IPS-18a (cell line): ENCODE measurements at regions not wholly inside any gene's neighbourhood (a gene's known extent, or its start where the extent isn't known, plus 50 kb on each side); places are given as distances from the start of the nearest gene placed in this dataset.

ENCODE experiments used
- H3K27ac ChIP-seq: one replicate; pipeline ENCODE4 v1.5.1; 2013; ENCODE audit warnings: low read length
- H3K27me3 ChIP-seq: one replicate; pipeline ENCODE4 v1.6.1; 2013; ENCODE audit warnings: mild to moderate bottlenecking, low read length; ENCODE audit not compliant: control insufficient read depth, insufficient read depth
- H3K36me3 ChIP-seq: one replicate; pipeline ENCODE4 v1.6.1; 2013; ENCODE audit warnings: low read depth, low read length; ENCODE audit not compliant: control insufficient read depth
- H3K4me1 ChIP-seq: one replicate; pipeline ENCODE4 v1.6.1; 2013; ENCODE audit warnings: low read depth, low read length; ENCODE audit not compliant: control insufficient read depth
- H3K4me3 ChIP-seq: one replicate; pipeline ENCODE4 v1.5.1; 2013; ENCODE audit warnings: low read length
- H3K9ac ChIP-seq: one replicate; pipeline ENCODE4 v1.6.1; 2013; ENCODE audit warnings: mild to moderate bottlenecking, low read length, moderate library complexity
- H3K9me3 ChIP-seq: one replicate; pipeline ENCODE4 v1.6.1; 2013; ENCODE audit warnings: low read depth, low read length; ENCODE audit not compliant: control insufficient read depth

GRCh38 chr11:131092469-131092868 lies 176.2 kb upstream of the SNX19 start:
- H3K9ac ChIP-seq: no peak overlapping the region
- H3K9me3 ChIP-seq: no peaks in the 10 kb centered on the region
- no peak overlapping the region for H3K27ac ChIP-seq
- H3K27me3 ChIP-seq: no peaks in the 10 kb centered on the region
- H3K4me3 ChIP-seq: no peak overlapping the region
- H3K36me3 ChIP-seq: no peaks in the 10 kb centered on the region
- H3K4me1 ChIP-seq: peaks cover 5% of the 10 kb centered on the region

GRCh38 chr11:131094827-131095226 lies 178.5 kb upstream of the SNX19 start:
- Histone ChIP-seq H3K36me3 (no peaks in the 10 kb centered on the region), H3K9ac (no peak overlapping the region), H3K27ac (no peak overlapping the region), H3K9me3 (no peaks in the 10 kb centered on the region), H3K27me3 (no peaks in the 10 kb centered on the region), H3K4me3 (no peak overlapping the region), H3K4me1 (peaks cover 5% of the 10 kb centered on the region)

- H3K9ac ChIP-seq: no peak overlapping the region
- no peak overlapping the region for H3K27ac ChIP-seq
- no peaks in the 10 kb centered on the region for H3K36me3 ChIP-seq
- peaks cover 5% of the 10 kb centered on the region for H3K4me1 ChIP-seq
- H3K4me3 ChIP-seq: no peak overlapping the region
- no peaks in the 10 kb centered on the region for H3K27me3 ChIP-seq
- H3K9me3 ChIP-seq: no peaks in the 10 kb centered on the region
These were observed 179.4 kb upstream of the SNX19 start for GRCh38 chr11:131095511-131096185.

GRCh38 chr11:131099013-131099412 lies 182.7 kb upstream of the SNX19 start:
- Histone ChIP-seq H3K9me3 (no peaks in the 10 kb centered on the region), H3K36me3 (no peaks in the 10 kb centered on the region), H3K27me3 (no peaks in the 10 kb centered on the region), H3K4me3 (no peak overlapping the region), H3K9ac (no peak overlapping the region), H3K4me1 (peaks cover 5% of the 10 kb centered on the region), H3K27ac (no peak overlapping the region)

- Histone ChIP-seq H3K27ac (no peak overlapping the region), H3K36me3 (no peaks in the 10 kb centered on the region), H3K27me3 (no peaks in the 10 kb centered on the region), H3K4me3 (no peak overlapping the region), H3K9ac (no peak overlapping the region), H3K4me1 (peaks cover 5% of the 10 kb centered on the region), H3K9me3 (no peaks in the 10 kb centered on the region)
These were observed 183.5 kb upstream of the SNX19 start for GRCh38 chr11:131099746-131100145.

GRCh38 chr11:131108760-131109159 lies 192.5 kb upstream of the SNX19 start:
- Histone ChIP-seq H3K9me3 (peaks cover 4% of the 10 kb centered on the region), H3K4me1 (no peaks in the 10 kb centered on the region), H3K4me3 (no peak overlapping the region), H3K36me3 (no peaks in the 10 kb centered on the region), H3K27ac (no peak overlapping the region), H3K9ac (no peak overlapping the region), H3K27me3 (no peaks in the 10 kb centered on the region)

- Histone ChIP-seq H3K27me3 (no peaks in the 10 kb centered on the region), H3K27ac (no peak overlapping the region), H3K9ac (no peak overlapping the region), H3K36me3 (no peaks in the 10 kb centered on the region), H3K4me3 (no peak overlapping the region), H3K9me3 (peaks cover 4% of the 10 kb centered on the region), H3K4me1 (no peaks in the 10 kb centered on the region)
These were observed 193.0 kb upstream of the SNX19 start for GRCh38 chr11:131109257-131109656.

- peaks cover 4% of the 10 kb centered on the region for H3K9me3 ChIP-seq
- H3K27me3 ChIP-seq: no peaks in the 10 kb centered on the region
- no peak overlapping the region for H3K27ac ChIP-seq
- H3K36me3 ChIP-seq: no peaks in the 10 kb centered on the region
- H3K9ac ChIP-seq: no peak overlapping the region
- no peak overlapping the region for H3K4me3 ChIP-seq
- no peaks in the 10 kb centered on the region for H3K4me1 ChIP-seq
These were observed 193.5 kb upstream of the SNX19 start for GRCh38 chr11:131109790-131110189.

GRCh38 chr11:131111775-131112174 lies 195.5 kb upstream of the SNX19 start:
- Histone ChIP-seq H3K9ac (no peak overlapping the region), H3K36me3 (no peaks in the 10 kb centered on the region), H3K4me3 (no peak overlapping the region), H3K27ac (no peak overlapping the region), H3K4me1 (no peaks in the 10 kb centered on the region), H3K27me3 (no peaks in the 10 kb centered on the region), H3K9me3 (peaks cover 4% of the 10 kb centered on the region)

GRCh38 chr11:131118247-131118646 lies 202.0 kb upstream of the SNX19 start:
- H3K4me3 ChIP-seq: no peak overlapping the region
- H3K9me3 ChIP-seq: no peaks in the 10 kb centered on the region
- no peaks in the 10 kb centered on the region for H3K36me3 ChIP-seq
- no peaks in the 10 kb centered on the region for H3K4me1 ChIP-seq
- no peak overlapping the region for H3K9ac ChIP-seq
- no peak overlapping the region for H3K27ac ChIP-seq
- no peaks in the 10 kb centered on the region for H3K27me3 ChIP-seq

GRCh38 chr11:131121426-131122333 lies 205.4 kb upstream of the SNX19 start:
- H3K4me1 ChIP-seq: no peaks in the 10 kb centered on the region
- no peak overlapping the region for H3K9ac ChIP-seq
- no peak overlapping the region for H3K4me3 ChIP-seq
- no peaks in the 10 kb centered on the region for H3K9me3 ChIP-seq
- no peaks in the 10 kb centered on the region for H3K36me3 ChIP-seq
- no peaks in the 10 kb centered on the region for H3K27me3 ChIP-seq
- H3K27ac ChIP-seq: no peak overlapping the region

GRCh38 chr11:131122448-131122847 lies 206.2 kb upstream of the SNX19 start:
- Histone ChIP-seq H3K9ac (no peak overlapping the region), H3K27me3 (no peaks in the 10 kb centered on the region), H3K9me3 (no peaks in the 10 kb centered on the region), H3K4me3 (no peak overlapping the region), H3K36me3 (no peaks in the 10 kb centered on the region), H3K27ac (no peak overlapping the region), H3K4me1 (no peaks in the 10 kb centered on the region)
